Osteoblast (primary cell): ENCODE measurements at regions not wholly inside any gene's neighbourhood (a gene's known extent, or its start where the extent isn't known, plus 50 kb on each side); places are given as distances from the start of the nearest gene placed in this dataset.

Experiments used
- DNase-seq: peaks from one replicate; pipeline ENCODE4 v3.0.0; 2011; ENCODE audit warnings: low spot score, mixed read lengths; ENCODE audit not compliant: insufficient read length; ENCODE audit errors: missing footprints
- H2AFZ ChIP-seq: 2 replicates; pipeline ENCODE4 v1.6.0; 2011; ENCODE audit warnings: mild to moderate bottlenecking, low read length
- H3K27ac ChIP-seq: 2 replicates; pipeline ENCODE4 v1.5.1; 2011; ENCODE audit warnings: mild to moderate bottlenecking, low read depth, low read length, moderate library complexity
- H3K27me3 ChIP-seq: 2 replicates; pipeline ENCODE4 v1.6.0; 2012; ENCODE audit warnings: mild to moderate bottlenecking, control low read depth, inconsistent platforms, low read length, moderate library complexity; ENCODE audit not compliant: insufficient read depth
- H3K36me3 ChIP-seq: 2 replicates; pipeline ENCODE4 v1.5.1; 2011; ENCODE audit warnings: mild to moderate bottlenecking, low read length, control low read depth, moderate library complexity; ENCODE audit not compliant: insufficient read depth
- H3K4me1 ChIP-seq: 2 replicates; pipeline ENCODE4 v1.5.1; 2011; ENCODE audit warnings: mild to moderate bottlenecking, low read length, control low read depth, moderate library complexity; ENCODE audit not compliant: insufficient read depth
- H3K4me2 ChIP-seq: 2 replicates; pipeline ENCODE4 v1.6.0; 2011; ENCODE audit warnings: mild to moderate bottlenecking, low read length; ENCODE audit not compliant: insufficient read depth
- H3K4me3 ChIP-seq: fragments of 200-600 bp; sonication (generic); 3 replicates; pipeline ENCODE4 v1.5.1; 2012; ENCODE audit warnings: mild to moderate bottlenecking, low read length, inconsistent platforms; ENCODE audit not compliant: insufficient read depth
- H3K79me2 ChIP-seq: 2 replicates; pipeline ENCODE4 v1.6.0; 2012; ENCODE audit warnings: mild to moderate bottlenecking, low read length, control low read depth, inconsistent platforms; ENCODE audit not compliant: insufficient read depth
- H3K9me3 ChIP-seq: 2 replicates; pipeline ENCODE4 v1.5.1; 2011; ENCODE audit warnings: low read depth, low read length, control low read depth
- H4K20me1 ChIP-seq: 2 replicates; pipeline ENCODE4 v1.6.0; 2012; ENCODE audit warnings: mild to moderate bottlenecking, low read length, control low read depth; ENCODE audit not compliant: insufficient read depth
- TF ChIP-seq, protein P1 (sequence below): IDR thresholded peaks from 2 replicates; pipeline ENCODE4 v1.5.1; 2011; ENCODE audit warnings: mild to moderate bottlenecking, low read depth, low read length, moderate library complexity; ENCODE audit errors: extremely low read depth

DNA sequence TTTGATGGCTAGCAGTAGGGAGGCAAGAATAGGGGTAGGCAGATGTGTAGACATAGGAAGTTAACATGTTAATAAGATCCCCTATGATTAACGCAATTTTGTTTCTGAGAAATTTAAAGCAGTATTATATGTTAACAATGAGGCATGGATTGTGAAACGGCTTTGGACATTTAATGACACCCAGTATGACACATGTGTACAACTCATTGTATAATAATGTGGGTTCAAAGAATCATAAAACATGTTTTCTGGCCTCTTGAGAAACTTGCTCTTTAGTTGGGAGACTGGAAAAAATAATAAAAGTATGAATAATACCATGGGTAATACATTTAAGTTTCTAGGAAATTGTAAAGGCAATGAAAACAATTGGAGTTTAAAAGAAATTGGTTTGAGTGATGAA is 332.1 kb upstream of the CDH20 start:
- no peaks in the 10 kb centered on the region for H3K79me2 ChIP-seq
- no peaks in the 10 kb centered on the region for H4K20me1 ChIP-seq
- no peak overlapping the region for H3K4me2 ChIP-seq
- TF ChIP-seq, protein P1, sequence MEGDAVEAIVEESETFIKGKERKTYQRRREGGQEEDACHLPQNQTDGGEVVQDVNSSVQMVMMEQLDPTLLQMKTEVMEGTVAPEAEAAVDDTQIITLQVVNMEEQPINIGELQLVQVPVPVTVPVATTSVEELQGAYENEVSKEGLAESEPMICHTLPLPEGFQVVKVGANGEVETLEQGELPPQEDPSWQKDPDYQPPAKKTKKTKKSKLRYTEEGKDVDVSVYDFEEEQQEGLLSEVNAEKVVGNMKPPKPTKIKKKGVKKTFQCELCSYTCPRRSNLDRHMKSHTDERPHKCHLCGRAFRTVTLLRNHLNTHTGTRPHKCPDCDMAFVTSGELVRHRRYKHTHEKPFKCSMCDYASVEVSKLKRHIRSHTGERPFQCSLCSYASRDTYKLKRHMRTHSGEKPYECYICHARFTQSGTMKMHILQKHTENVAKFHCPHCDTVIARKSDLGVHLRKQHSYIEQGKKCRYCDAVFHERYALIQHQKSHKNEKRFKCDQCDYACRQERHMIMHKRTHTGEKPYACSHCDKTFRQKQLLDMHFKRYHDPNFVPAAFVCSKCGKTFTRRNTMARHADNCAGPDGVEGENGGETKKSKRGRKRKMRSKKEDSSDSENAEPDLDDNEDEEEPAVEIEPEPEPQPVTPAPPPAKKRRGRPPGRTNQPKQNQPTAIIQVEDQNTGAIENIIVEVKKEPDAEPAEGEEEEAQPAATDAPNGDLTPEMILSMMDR, result no peak
- H3K4me3 ChIP-seq, result no peak overlapping the region
- no peak overlapping the region for H3K27ac ChIP-seq
- H3K4me1 ChIP-seq, result no peaks in the 10 kb centered on the region
- DNase-seq, result peak; percentile 62
- no peaks in the 10 kb centered on the region for H3K9me3 ChIP-seq
- H3K36me3 ChIP-seq, result no peaks in the 10 kb centered on the region
- H3K27me3 ChIP-seq, result no peaks in the 10 kb centered on the region
- no peak overlapping the region for H2AFZ ChIP-seq

DNA sequence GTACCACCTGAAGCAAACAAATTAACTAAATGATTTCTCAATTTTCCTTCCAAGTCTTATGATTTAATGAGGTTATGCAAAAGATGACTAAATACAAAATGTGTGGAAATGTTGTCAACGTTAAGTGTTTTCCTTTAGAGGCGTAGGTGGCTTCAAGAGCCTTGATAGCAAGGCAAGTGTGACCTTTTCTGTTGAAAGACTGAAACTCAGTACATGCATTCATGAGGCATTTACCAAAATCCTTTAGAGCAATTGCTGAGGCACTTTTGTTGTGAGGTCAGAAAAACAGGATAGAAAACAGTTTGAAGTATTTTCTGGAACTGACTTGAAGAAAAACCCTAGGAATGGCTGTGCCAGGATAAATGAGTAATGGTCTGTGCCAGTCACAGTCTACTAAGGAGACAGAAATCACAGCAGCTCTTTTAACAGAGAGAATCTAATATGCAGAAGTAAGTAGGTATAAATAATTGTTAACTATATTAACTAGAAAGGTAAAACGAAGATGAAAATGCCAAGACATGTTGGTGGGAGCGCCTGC is 326.5 kb upstream of the CDH20 start:
- Histone ChIP-seq H3K36me3 (no peaks in the 10 kb centered on the region), H3K4me1 (no peaks in the 10 kb centered on the region), H3K4me3 (no peak overlapping the region), H3K9me3 (peaks cover 1% of the 10 kb centered on the region), H4K20me1 (no peaks in the 10 kb centered on the region), H3K27ac (no peak overlapping the region), H2AFZ (no peak overlapping the region), H3K27me3 (no peaks in the 10 kb centered on the region), H3K79me2 (no peaks in the 10 kb centered on the region), H3K4me2 (no peak overlapping the region)
- DNase-seq, result no peak
- TF ChIP-seq, protein P1, result no peak

DNA sequence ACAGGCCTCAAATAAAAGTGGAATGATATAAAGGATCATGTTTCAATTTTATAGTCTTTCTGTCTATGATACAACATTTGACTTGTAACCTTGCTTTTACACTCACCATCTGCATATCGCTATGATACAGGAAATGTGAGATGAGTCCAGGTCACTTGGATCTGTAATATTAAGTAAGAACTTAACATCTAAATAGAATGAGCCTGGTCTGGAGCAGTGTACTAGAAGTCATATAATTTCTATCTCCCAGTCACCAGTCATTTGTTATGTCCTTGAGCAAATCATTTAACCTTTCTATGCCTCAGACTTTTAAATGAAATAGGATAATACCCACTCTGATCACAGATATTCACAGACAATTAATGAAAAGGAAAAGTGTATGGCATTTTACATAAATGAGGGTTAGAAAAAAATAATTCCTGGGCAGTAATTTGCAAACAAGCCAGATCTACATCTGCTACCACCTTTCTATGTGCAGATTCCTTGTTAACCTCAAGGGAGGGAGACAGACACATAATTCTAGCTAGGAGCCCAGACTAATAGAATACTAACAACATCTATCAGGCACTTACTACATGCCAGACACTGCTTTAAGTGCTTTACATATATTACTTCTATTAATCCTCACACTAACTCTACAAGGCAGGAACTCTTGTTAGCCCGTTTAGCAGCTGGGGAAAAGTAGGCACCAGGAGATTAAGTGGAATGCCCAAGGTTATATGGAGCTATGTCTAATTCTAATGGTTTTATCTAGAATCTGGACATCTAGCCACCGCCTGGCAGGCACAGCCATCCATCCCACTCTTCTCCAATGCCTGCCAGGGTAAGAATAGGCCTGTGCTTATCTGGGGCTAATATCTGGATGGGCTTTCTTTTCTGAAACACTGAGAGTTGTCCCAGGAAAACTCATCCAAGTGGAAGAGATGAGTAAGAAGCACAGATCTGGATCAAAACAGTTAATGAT is 313.6 kb upstream of the CDH20 start:
- TF ChIP-seq, protein P1, result no peak
- no peak for DNase-seq
- H3K27me3 ChIP-seq, result no peaks in the 10 kb centered on the region

DNA sequence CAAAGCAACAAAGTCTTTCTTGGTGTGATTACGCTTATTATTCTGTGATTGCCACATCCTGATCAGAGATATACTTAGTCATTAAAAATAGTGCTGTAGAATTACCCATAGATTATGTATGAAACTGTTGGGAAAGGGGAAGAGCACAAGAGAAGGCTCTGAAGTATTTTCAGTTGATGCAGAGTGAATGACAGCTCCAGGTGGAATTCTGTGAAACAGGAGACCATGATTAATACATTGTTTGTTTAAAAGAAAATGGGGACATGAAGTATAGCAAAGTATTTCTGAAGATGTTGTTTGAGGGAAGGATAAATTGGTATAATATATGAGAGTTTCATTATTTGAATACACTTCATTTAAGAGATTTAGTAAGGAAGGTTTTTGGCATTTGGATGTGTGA is 307.6 kb upstream of the CDH20 start:
- Histone ChIP-seq H3K36me3 (no peaks in the 10 kb centered on the region), H3K79me2 (no peaks in the 10 kb centered on the region), H3K4me2 (no peak overlapping the region), H4K20me1 (no peaks in the 10 kb centered on the region), H3K27ac (no peak overlapping the region), H3K4me1 (no peaks in the 10 kb centered on the region), H2AFZ (no peak overlapping the region), H3K27me3 (no peaks in the 10 kb centered on the region), H3K4me3 (no peak overlapping the region), H3K9me3 (no peaks in the 10 kb centered on the region)
- no peak for DNase-seq
- TF ChIP-seq, protein P1, result no peak

More for the DNA sequence above, 313.6 kb upstream of the CDH20 start:
- Histone ChIP-seq H4K20me1 (no peaks in the 10 kb centered on the region), H3K4me3 (no peak overlapping the region), H3K27ac (no peak overlapping the region), H3K4me2 (no peak overlapping the region), H3K36me3 (no peaks in the 10 kb centered on the region), H3K79me2 (no peaks in the 10 kb centered on the region), H3K9me3 (no peaks in the 10 kb centered on the region), H3K4me1 (no peaks in the 10 kb centered on the region), H2AFZ (no peak overlapping the region)
